ENCODE measurements at regions not wholly inside any gene's neighbourhood (a gene's known extent, or its start where the extent isn't known, plus 50 kb on each side); places are given as distances from the start of the nearest gene placed in this dataset.

DNA sequence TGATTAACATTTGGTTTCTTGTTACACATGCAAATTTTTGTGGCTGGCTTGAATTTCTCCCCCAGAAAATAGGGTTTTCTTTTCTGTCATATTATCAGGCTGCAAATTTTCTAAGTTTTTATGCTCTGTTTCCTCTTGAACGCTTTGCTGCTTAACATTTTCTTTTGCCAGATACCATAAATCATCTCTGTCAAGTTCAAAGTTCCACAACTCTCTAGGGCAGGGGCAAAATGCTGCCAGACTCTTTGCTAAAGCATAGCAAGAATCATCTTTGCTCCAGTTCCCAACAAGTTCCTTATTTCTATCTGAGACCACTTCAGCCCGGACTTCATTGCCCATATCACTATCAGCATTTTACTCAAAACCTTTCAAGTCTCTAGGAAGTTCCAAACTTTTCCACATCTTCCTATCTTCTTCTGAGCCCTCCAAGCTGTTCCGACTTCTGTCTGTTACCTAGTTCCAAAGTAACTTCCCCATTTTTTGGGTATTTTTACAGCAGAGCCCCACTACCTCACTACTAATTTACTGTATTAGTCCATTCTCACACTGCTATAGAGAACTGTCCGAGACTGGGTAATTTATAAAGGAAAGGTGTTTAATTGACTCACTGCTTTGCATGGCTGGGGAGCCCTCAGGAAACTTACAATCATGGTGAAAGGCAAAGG, 486.9 kb upstream of the NCAM2 start:
- DNase-seq (ENCODE audit: low read depth, low spot score): no peak
- no peak overlapping the region for H3K27ac ChIP-seq

DNA sequence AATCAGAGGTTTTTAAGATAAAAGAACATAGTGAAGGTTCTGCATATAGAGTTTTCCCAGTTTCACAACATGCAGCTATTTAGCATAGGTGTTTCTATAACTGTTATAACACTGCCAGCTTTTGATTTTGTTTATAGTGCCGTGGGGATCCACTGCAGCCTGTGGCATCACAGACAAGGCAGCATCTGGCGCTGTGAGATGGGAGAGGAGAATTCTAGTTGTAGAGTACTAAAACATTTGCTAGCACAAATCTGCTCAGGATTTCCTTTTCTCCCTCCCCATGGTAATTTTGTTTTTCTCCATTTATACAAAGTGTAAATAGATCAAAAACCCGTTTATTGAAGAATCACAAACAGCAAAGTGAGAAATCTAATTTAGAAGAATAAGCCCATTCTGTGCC, 482.8 kb upstream of the NCAM2 start:
- H3K27ac ChIP-seq: no peak overlapping the region
- DNase-seq (ENCODE audit: low read depth, low spot score): no peak

- no peak for DNase-seq (ENCODE audit: low read depth, low spot score)
Measured at GRCh38 chr21:20519076-20519475, 479.1 kb upstream of the NCAM2 start.

GRCh38 chr21:20522611-20523010, 475.6 kb upstream of the NCAM2 start:
- DNase-seq (ENCODE audit: low read depth, low spot score): no peak
- H3K27ac ChIP-seq: no peak overlapping the region

More at GRCh38 chr21:20519076-20519475, 479.1 kb upstream of the NCAM2 start:
- H3K27ac ChIP-seq: no peak overlapping the region

DNA sequence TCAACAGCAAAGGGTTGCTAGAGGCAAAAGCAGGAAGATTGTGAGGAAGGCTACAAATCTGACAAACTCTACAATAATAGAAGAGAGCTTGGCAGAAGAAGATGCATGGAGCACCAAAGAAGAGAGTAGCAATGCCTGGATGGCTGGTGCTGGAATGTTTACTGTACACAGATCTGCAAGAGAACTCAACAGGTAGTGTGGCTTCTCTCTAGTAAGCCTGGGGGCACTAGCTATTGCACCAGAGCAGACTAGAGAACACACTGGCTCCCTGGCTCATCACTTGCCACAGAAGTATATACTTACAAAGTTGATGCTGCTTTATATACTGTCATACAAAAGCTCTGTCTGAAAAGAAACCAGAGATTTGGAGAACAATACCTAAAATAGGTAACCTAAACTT, 475.0 kb upstream of the NCAM2 start:
- no peak for DNase-seq (ENCODE audit: low read depth, low spot score)
- H3K27ac ChIP-seq: no peak overlapping the region

DNA sequence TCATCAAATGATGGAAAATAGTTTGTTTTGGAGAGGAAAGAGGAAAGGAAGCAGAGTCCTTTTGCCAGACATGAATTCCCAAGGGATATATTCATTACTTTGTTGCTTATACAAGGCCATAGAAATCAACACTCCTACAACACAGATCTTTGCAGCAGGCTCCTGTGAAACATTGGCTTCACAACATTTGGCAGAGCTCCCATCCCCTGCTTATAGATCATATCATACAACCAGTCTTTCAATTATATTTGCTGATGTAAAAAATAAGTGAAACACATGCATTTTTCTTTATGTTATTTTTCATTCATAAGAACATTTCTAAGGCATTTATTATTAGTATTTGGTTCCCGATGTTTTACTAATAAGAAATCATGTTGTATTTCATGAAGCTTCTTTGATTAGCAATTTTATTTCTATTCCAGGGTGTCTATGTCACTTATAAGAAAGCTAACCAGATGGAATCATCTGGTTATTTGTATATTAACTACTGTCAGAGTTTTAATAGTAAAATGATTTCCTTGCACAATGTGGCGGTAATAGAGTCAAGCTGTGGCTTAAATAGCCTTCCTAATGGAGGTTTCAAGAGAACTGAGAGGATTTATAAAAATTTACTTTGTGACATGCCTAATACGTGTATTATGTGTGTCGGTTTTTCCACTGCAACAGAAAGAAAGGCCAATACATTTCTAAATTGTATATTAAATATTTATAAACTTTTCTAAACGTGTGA, 470.3 kb upstream of the NCAM2 start:
- no peak overlapping the region for H3K27ac ChIP-seq
- DNase-seq (ENCODE audit: low read depth, low spot score): no peak

- no peak overlapping the region for H3K27ac ChIP-seq
- DNase-seq (ENCODE audit: low read depth, low spot score): no peak
Measured at GRCh38 chr21:20537130-20537529, 461.1 kb upstream of the NCAM2 start.

GRCh38 chr21:20538039-20538658, 460.1 kb upstream of the NCAM2 start:
- DNase-seq (ENCODE audit: low read depth, low spot score): no peak
- H3K27ac ChIP-seq: no peak overlapping the region

DNA sequence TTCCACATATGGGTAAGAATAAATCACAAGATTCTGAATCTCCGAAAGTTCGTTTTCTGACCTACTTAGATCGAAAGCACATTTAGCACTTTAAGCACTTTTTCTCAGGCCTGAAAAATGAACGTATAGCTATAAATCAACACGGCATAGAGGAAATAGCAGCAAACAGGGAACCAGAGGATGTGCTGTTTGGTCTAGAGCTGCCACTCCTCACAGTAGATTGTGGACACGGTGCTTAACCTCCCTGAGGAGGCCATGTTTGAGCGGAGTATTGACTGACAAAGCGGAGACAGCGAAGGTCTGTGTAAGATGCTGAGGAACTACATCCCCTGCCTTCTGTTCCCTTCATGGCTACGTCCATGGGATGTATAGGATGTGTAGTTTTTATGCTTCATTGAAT, 452.8 kb upstream of the NCAM2 start:
- no peak for DNase-seq (ENCODE audit: low read depth, low spot score)
- no peak overlapping the region for H3K27ac ChIP-seq

DNA sequence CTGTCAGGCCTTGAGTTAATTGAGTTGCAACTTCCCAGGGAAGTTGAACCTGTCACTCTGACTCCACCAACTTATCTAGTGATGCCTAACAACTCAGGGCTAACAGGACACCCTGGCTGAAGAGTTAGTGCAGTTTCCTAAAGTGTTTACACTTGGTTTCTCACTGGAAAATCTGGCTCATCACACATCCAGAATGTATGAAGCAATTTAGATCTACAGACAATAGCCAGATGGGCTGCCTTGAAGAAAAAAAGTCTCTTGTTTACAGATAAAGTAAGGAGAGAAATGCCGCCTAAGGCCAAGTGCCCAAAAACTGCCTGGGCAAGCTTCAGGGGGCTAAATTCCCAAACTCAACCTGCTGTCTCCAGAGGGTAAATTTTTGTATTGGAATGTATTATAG, 446.3 kb upstream of the NCAM2 start:
- H3K27ac ChIP-seq: no peak overlapping the region
- DNase-seq (ENCODE audit: low read depth, low spot score): no peak

GRCh38 chr21:20554785-20555184, 443.4 kb upstream of the NCAM2 start:
- no peak for DNase-seq (ENCODE audit: low read depth, low spot score)
- no peak overlapping the region for H3K27ac ChIP-seq

GRCh38 chr21:20570824-20571232, 427.4 kb upstream of the NCAM2 start:
- H3K27ac ChIP-seq: no peak overlapping the region
- DNase-seq (ENCODE audit: low read depth, low spot score): no peak

DNA sequence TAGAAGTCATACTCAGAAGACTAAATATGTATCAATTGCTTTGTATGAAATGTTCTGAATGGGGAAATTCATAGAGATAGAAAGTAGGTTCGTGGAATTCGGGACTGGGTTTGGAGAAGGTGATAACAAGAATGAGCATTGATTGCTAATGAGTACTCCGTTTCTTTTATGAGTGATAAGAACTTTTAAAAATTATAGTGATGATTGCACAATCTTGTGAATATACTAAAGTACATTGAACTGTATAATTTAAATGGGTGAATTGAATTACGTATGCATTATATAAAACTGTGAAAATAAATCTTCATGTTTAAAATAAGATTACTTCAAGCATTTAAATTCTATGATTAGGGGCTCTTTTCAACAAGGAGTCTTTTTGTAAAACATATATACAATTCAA, 425.6 kb upstream of the NCAM2 start:
- DNase-seq (ENCODE audit: low read depth, low spot score): no peak
- H3K27ac ChIP-seq: no peak overlapping the region

DNA sequence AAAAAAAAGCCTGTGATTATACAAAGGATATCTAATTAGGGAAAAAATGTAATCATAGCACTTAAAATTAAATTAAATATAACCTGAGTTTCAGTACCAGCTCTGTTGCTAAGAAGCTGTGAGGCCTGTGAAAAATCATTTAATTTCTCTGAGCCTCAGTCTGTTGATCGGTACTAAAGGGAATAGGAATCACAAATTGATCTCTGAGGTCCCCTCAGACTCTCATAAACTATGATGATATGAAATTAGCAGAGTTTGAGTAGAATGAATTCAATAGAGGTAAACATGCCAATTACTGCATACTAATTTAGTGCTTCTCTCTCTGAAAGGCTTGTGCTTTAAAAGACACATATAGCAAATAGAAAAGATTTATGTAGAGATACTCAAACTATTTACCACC, 416.8 kb upstream of the NCAM2 start:
- no peak for DNase-seq (ENCODE audit: low read depth, low spot score)
- H3K27ac ChIP-seq: no peak overlapping the region

GRCh38 chr21:20591284-20591683, 406.9 kb upstream of the NCAM2 start:
- no peak for DNase-seq (ENCODE audit: low read depth, low spot score)
- H3K27ac ChIP-seq: no peak overlapping the region

GRCh38 chr21:20592463-20592862, 405.7 kb upstream of the NCAM2 start:
- no peak overlapping the region for H3K27ac ChIP-seq
- DNase-seq (ENCODE audit: low read depth, low spot score): no peak

GRCh38 chr21:20603236-20603635, 395.0 kb upstream of the NCAM2 start:
- DNase-seq (ENCODE audit: low read depth, low spot score): no peak
- H3K27ac ChIP-seq: no peak overlapping the region

GRCh38 chr21:20611008-20611407, 387.2 kb upstream of the NCAM2 start:
- H3K27ac ChIP-seq: no peak overlapping the region
- DNase-seq (ENCODE audit: low read depth, low spot score): no peak

DNA sequence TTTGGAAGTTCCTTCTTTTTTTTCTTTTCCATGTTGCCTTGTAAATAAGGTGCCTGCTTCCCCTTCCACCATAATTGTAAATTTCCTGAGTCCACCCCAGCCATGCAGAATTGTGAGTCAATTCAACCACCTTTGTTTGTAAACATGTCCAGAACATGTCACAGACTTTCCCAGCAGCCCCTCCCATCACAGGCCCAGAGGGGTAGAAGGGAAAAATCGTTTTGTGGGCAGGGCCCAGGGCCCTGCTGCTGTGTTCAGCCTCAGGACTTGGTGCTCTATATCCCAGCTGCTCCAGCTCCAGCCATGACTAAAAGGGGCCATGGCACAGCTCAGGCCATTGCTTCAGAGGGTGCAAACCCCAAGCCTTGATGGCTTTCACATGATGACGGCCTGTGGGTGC, 384.6 kb upstream of the NCAM2 start:
- no peak overlapping the region for H3K27ac ChIP-seq
- DNase-seq (ENCODE audit: low read depth, low spot score): no peak

DNA sequence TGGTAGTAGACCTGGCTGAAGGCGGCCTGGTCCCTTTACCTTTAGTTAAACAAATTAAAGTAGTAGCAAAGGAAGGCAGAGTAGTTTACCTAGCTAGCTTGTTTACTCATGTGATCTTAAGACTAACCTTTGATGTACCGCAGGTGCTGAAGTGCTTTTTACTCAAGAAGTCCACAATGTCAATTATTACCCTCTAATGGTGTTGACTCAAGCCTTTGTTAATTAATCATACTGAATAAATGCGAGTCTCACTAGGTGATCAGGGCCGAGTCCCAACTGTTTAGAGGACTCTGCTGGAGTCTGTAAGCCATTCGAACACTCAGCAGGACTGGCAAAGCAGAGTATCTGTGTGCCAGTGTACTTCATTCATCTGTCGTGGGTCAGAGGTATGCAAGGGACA, 381.1 kb upstream of the NCAM2 start:
- no peak overlapping the region for H3K27ac ChIP-seq

DNA sequence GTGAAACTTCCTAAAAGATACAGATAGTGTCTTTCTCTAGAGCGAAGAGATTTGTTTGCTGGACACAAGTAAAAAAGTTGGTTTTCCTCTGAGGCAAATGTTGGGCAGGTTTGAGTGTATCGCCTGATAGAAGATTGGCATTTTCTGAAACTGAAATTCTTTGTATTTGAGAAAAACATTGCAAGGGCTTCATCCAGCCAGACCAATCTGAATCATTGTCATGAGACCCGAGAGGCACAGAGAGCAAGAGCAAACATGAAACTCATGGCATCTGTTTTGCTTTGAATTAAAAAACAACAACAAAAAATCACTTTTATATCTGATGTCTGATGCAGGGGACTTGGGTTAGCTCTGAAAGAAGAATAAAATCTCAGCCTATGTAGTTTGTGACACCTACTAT, 379.3 kb upstream of the NCAM2 start:
- H3K27ac ChIP-seq: no peak overlapping the region
- DNase-seq (ENCODE audit: low read depth, low spot score): no peak

More for the DNA sequence above, 381.1 kb upstream of the NCAM2 start:
- no peak for DNase-seq (ENCODE audit: low read depth, low spot score)

DNA sequence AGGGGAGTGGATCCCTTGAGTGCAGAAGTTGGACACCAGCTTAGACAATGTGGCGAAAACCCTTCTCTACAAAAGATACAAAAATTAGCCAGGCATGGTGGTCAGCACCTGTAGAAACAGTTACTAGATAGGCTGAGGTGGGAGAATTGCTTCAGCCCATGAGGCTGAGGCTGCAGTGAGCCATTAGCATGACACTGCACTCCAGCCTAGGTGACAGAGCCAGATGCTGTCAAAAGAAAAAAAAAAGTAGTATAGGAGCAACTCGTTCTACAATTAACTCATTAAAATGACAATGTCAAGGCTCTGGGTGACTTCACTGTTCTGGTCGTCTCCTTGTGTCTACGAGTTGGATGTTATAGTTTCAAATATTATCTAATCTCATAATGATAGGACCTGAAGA, 370.6 kb upstream of the NCAM2 start:
- H3K27ac ChIP-seq: no peak overlapping the region
- DNase-seq (ENCODE audit: low read depth, low spot score): no peak

All from epithelial cell of prostate (primary cell).